Mammary epithelial cell (primary cell): ENCODE measurements at regions not wholly inside any gene's neighbourhood (a gene's known extent, or its start where the extent isn't known, plus 50 kb on each side); places are given as distances from the start of the nearest gene placed in this dataset.

Source experiments
- CTCF ChIP-seq, 2 donors: IDR thresholded peaks in 1 of 2; conservative IDR thresholded peaks in 1 of 2; 2 replicates each; pipeline ENCODE4 v1.5.1; 2011 to 2012; ENCODE audit warnings: inconsistent platforms in 2 of 2, low read length in 2 of 2, mild to moderate bottlenecking in 2 of 2, control low read depth in 1 of 2, low read depth in 1 of 2; ENCODE audit not compliant: insufficient read depth in 1 of 2; ENCODE audit errors: extremely low read depth in 1 of 2
- EZH2 ChIP-seq: IDR thresholded peaks from 2 replicates; pipeline ENCODE4 v1.6.1; 2012; ENCODE audit warnings: low read length, inconsistent platforms, borderline replicate concordance

DNA sequence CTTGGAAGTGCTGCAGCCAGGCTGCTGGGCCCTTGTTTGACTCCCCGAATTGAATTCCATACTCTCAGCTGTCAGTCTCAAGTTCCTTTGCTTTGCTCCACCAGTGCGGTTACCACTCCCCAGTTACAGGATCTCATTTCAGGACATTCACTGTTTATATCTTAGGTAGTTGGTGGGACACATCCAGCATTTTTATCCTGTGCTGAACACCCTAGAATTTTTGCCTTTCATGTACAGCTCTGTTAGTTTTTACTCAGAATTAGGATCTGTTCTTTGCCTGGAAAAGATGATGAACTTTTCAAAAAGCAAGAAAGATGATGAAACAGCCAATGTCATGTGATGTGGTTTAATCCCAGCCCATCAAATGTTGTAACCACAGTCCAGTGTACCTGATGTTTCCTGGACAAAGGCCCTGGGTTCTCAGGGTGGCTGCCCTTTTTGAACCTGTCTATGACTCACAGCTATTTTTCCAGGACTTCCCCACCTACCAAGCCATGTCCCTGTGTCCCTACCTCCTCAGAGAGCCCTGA is 149.7 kb downstream of the NOC3L start:
- TF ChIP-seq CTCF (conservative IDR thresholded peaks at IDR 0.05 in 1 of 2, IDR thresholded peaks at IDR 0.05 in 1 of 2; ENCODE audit: extremely low read depth in 1 of 2, insufficient read depth in 1 of 2, low read depth in 1 of 2, low read length in 2 of 2), result no peak
- TF ChIP-seq EZH2, result no peak
